ENCODE measurements at regions not wholly inside any gene's neighbourhood (a gene's known extent, or its start where the extent isn't known, plus 50 kb on each side); places are given as distances from the start of the nearest gene placed in this dataset.

- Mint-ChIP-seq H3K36me3 (ENCODE audit: low read depth) (no peaks in the 10 kb centered on the region), H3K4me1 (ENCODE audit: low read depth) (peaks cover 24% of the 10 kb centered on the region), H3K9me3 (no peaks in the 10 kb centered on the region), H3K27ac (no peak overlapping the region), H3K4me3 (no peak overlapping the region), H3K27me3 (no peaks in the 10 kb centered on the region)
- intact Hi-C loops (cut with micrococcal nuclease): no loop called here
Observed at GRCh38 chr7:96838481-96838880, 128.8 kb upstream of the SEM1 start.

GRCh38 chr7:96855139-96855538, 145.5 kb upstream of the SEM1 start:
- Mint-ChIP-seq H3K27me3 (no peaks in the 10 kb centered on the region), H3K4me3 (no peak overlapping the region), H3K27ac (no peak overlapping the region), H3K4me1 (ENCODE audit: low read depth) (no peaks in the 10 kb centered on the region), H3K36me3 (ENCODE audit: low read depth) (no peaks in the 10 kb centered on the region), H3K9me3 (peaks cover 13% of the 10 kb centered on the region)
- intact Hi-C loops (cut with micrococcal nuclease): no loop called here

DNA sequence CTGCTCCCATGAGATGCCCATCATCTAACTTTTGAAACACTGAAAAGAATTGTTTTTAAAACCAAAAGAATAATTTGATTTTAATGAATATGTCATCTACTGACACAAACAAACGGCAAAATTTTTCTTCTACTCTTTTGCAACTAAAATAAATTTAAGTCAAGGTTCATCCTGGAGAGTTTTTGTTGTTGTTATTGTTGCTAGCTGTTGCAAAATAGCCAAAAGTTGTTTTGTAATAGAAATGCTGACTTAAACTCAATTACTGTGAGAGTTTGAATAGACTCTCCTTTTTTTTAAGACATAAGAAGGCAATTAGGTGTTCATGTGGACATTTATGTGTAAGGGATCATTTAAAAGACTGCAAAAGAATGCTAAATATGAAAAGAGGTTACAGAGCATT, 146.0 kb upstream of the SEM1 start:
- Mint-ChIP-seq H3K27me3 (no peaks in the 10 kb centered on the region), H3K36me3 (ENCODE audit: low read depth) (no peaks in the 10 kb centered on the region), H3K4me1 (ENCODE audit: low read depth) (no peaks in the 10 kb centered on the region), H3K9me3 (peaks cover 18% of the 10 kb centered on the region), H3K27ac (no peak overlapping the region), H3K4me3 (no peak overlapping the region)
- intact Hi-C loops (cut with micrococcal nuclease): no loop called here

- no peaks in the 10 kb centered on the region for H3K36me3 Mint-ChIP-seq (ENCODE audit: low read depth)
- intact Hi-C loops (cut with micrococcal nuclease): no loop called here
- H3K9me3 Mint-ChIP-seq: no peaks in the 10 kb centered on the region
- H3K4me1 Mint-ChIP-seq (ENCODE audit: low read depth): no peaks in the 10 kb centered on the region
- H3K4me3 Mint-ChIP-seq: no peak overlapping the region
- H3K27me3 Mint-ChIP-seq: no peaks in the 10 kb centered on the region
- no peak overlapping the region for H3K27ac Mint-ChIP-seq
Observed at GRCh38 chr7:96869538-96869937, 135.8 kb upstream of the DLX6 start.

- intact Hi-C loops (cut with micrococcal nuclease): no loop called here
- Mint-ChIP-seq H3K27ac (no peak overlapping the region), H3K4me1 (ENCODE audit: low read depth) (no peaks in the 10 kb centered on the region), H3K9me3 (no peaks in the 10 kb centered on the region), H3K4me3 (no peak overlapping the region), H3K27me3 (no peaks in the 10 kb centered on the region), H3K36me3 (ENCODE audit: low read depth) (no peaks in the 10 kb centered on the region)
Observed at GRCh38 chr7:96870185-96870584, 135.2 kb upstream of the DLX6 start.

DNA sequence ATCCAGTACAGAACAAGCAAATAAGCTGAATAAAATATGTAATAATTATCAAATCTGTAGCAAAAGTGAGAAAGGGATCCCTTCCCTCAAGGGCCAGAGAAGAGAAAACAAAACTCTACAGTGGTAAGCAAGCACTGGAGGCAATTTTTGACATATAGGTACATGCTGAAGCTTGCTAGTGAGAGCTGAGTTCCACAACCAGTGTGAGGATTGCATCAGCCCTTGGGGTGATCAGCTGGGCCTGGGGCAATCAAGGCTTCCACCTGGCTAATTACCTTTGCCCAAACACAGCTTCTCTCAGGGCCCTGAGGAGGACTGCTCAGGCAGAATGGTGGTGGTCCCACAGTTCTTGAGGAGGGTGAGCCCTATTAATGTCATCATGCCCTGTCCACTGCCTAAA, 134.4 kb upstream of the DLX6 start:
- Mint-ChIP-seq H3K27me3 (no peaks in the 10 kb centered on the region), H3K4me3 (no peak overlapping the region), H3K36me3 (ENCODE audit: low read depth) (no peaks in the 10 kb centered on the region), H3K9me3 (no peaks in the 10 kb centered on the region), H3K4me1 (ENCODE audit: low read depth) (no peaks in the 10 kb centered on the region), H3K27ac (no peak overlapping the region)
- intact Hi-C loops (cut with micrococcal nuclease): no loop called here

DNA sequence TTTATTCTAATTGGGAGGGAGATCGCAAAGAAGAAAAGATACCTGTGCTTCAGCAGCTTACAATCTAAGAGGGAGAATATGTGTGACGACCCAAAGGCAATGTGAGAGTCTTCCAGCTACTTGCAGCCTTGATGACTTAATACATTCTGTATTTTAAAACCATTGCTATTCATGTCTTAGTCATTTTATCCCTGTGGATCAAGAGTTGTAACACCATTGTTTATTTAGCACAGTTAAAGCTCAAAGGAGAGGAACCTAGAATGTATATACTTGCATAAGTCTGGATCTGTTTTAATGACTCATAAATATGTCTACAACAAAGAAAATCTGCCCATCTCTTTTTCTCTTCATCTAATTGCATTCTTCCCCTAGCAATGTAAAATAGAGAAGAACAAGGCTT, 117.9 kb upstream of the DLX6 start:
- Mint-ChIP-seq H3K27ac (no peak overlapping the region), H3K4me3 (no peak overlapping the region), H3K4me1 (ENCODE audit: low read depth) (no peaks in the 10 kb centered on the region), H3K9me3 (peaks cover 8% of the 10 kb centered on the region), H3K27me3 (no peaks in the 10 kb centered on the region), H3K36me3 (ENCODE audit: low read depth) (no peaks in the 10 kb centered on the region)
- intact Hi-C loops (cut with micrococcal nuclease): no loop called here

DNA sequence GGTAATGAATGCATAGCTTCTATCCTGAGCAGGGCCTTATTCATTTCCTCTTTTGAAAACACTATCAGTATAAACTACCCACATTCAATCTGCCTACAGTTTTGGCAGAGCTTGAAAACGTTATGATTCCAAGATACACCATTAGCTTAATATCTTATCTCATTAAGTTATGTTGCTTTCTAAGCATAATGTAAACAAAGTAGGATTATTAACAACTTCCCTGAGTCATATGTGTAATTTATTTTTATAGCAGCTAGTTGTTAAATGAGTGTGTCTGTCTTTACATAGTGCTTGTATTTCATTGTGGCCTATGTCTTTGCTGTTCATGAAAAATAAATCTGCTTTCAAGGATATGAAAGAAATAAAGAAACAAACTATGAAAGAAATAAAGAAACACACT, 106.2 kb upstream of the DLX6 start:
- Mint-ChIP-seq H3K27ac (no peak overlapping the region), H3K4me3 (no peak overlapping the region), H3K27me3 (no peaks in the 10 kb centered on the region), H3K36me3 (ENCODE audit: low read depth) (no peaks in the 10 kb centered on the region), H3K4me1 (ENCODE audit: low read depth) (no peaks in the 10 kb centered on the region), H3K9me3 (no peaks in the 10 kb centered on the region)
- intact Hi-C loops (cut with micrococcal nuclease): no loop called here

GRCh38 chr7:96901822-96902445, 103.4 kb upstream of the DLX6 start:
- Mint-ChIP-seq H3K4me1 (ENCODE audit: low read depth) (no peaks in the 10 kb centered on the region), H3K27ac (no peak overlapping the region), H3K9me3 (no peaks in the 10 kb centered on the region), H3K4me3 (no peak overlapping the region), H3K27me3 (no peaks in the 10 kb centered on the region), H3K36me3 (ENCODE audit: low read depth) (no peaks in the 10 kb centered on the region)
- intact Hi-C loops (cut with micrococcal nuclease): no loop called here

DNA sequence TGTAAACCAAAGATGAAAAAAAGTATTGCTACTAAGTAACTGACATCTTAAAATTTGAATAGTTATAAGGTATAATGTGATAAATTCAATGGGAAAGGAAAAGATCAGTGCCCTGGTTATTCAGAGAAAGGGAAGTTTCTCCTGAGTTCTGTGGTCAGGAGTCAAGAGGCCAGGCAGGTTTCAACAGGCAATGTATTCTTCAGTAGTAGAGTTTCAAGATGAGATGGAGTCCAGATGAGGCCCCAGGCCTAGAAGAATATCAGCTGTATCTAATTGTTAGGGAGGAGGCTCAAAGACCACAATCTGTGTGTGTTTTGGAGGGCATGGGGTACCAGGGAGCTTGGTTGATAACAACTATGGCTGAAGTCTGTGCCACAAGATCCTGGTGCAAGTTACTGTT, 101.4 kb upstream of the DLX6 start:
- Mint-ChIP-seq H3K9me3 (no peaks in the 10 kb centered on the region), H3K36me3 (ENCODE audit: low read depth) (no peaks in the 10 kb centered on the region), H3K4me3 (no peak overlapping the region), H3K27me3 (no peaks in the 10 kb centered on the region), H3K27ac (no peak overlapping the region), H3K4me1 (ENCODE audit: low read depth) (no peaks in the 10 kb centered on the region)
- intact Hi-C loops (cut with micrococcal nuclease): no loop called here

GRCh38 chr7:96910486-96910885, 94.9 kb upstream of the DLX6 start:
- Mint-ChIP-seq H3K27ac (no peak overlapping the region), H3K4me1 (ENCODE audit: low read depth) (no peaks in the 10 kb centered on the region), H3K27me3 (no peaks in the 10 kb centered on the region), H3K36me3 (ENCODE audit: low read depth) (no peaks in the 10 kb centered on the region), H3K4me3 (no peak overlapping the region), H3K9me3 (peaks cover 9% of the 10 kb centered on the region)
- intact Hi-C loops (cut with micrococcal nuclease): no loop called here

DNA sequence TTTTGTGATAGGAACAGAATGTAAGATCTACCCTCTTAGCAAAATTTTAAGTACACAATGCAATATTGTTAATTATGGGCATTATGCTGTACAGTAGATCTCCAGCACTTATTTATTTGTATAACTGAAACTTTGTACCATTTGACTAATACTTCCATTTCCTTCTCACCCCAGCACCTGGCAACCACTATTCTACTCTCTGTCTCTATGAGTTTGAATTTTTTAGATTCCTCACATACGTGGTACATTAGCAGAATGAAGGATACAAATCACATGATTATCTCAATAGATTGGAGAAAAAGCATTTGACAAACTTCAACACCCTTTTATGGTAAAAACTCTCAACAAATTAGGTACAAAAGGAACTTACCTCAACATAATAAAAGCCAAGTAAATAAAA, 90.3 kb upstream of the DLX6 start:
- H3K36me3 Mint-ChIP-seq (ENCODE audit: low read depth): no peaks in the 10 kb centered on the region
- H3K27me3 Mint-ChIP-seq: no peaks in the 10 kb centered on the region
- peaks cover 11% of the 10 kb centered on the region for H3K9me3 Mint-ChIP-seq
- no peaks in the 10 kb centered on the region for H3K4me1 Mint-ChIP-seq (ENCODE audit: low read depth)
- no peak overlapping the region for H3K27ac Mint-ChIP-seq
- intact Hi-C loops (cut with micrococcal nuclease): no loop called here
- H3K4me3 Mint-ChIP-seq: no peak overlapping the region

GRCh38 chr7:96920064-96920463, 85.3 kb upstream of the DLX6 start:
- intact Hi-C loops (cut with micrococcal nuclease): no loop called here
- no peaks in the 10 kb centered on the region for H3K36me3 Mint-ChIP-seq (ENCODE audit: low read depth)
- no peaks in the 10 kb centered on the region for H3K27me3 Mint-ChIP-seq
- no peak overlapping the region for H3K27ac Mint-ChIP-seq
- H3K4me1 Mint-ChIP-seq (ENCODE audit: low read depth): no peaks in the 10 kb centered on the region
- H3K9me3 Mint-ChIP-seq: peaks cover 9% of the 10 kb centered on the region
- H3K4me3 Mint-ChIP-seq: no peak overlapping the region

DNA sequence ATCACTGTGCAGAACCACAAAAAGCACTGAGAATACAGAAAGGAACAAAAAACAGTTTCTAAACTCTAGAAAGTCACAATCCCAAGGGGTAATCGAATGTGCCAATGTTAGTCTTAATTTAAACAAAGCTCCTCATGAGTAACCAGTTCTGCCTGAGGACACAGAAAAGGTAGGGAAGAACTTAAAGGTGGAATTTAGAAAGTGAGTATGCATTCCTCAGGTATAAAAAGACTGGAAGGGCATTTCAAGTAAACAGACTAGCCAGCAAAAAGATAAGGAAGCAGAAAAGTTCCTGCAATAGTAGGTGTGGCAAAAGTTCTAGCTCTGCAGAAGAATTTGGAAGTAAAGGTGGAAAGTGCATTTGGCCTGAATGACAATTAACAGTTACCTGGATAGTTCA, 84.6 kb upstream of the DLX6 start:
- Mint-ChIP-seq H3K36me3 (ENCODE audit: low read depth) (no peaks in the 10 kb centered on the region), H3K27me3 (no peaks in the 10 kb centered on the region), H3K27ac (no peak overlapping the region), H3K9me3 (peaks cover 9% of the 10 kb centered on the region), H3K4me1 (ENCODE audit: low read depth) (no peaks in the 10 kb centered on the region), H3K4me3 (no peak overlapping the region)
- intact Hi-C loops (cut with micrococcal nuclease): no loop called here

- no peak overlapping the region for H3K4me3 Mint-ChIP-seq
- no peaks in the 10 kb centered on the region for H3K36me3 Mint-ChIP-seq (ENCODE audit: low read depth)
- peaks cover 9% of the 10 kb centered on the region for H3K9me3 Mint-ChIP-seq
- intact Hi-C loops (cut with micrococcal nuclease): no loop called here
- H3K27me3 Mint-ChIP-seq: no peaks in the 10 kb centered on the region
- no peak overlapping the region for H3K27ac Mint-ChIP-seq
- H3K4me1 Mint-ChIP-seq (ENCODE audit: low read depth): no peaks in the 10 kb centered on the region
Observed at GRCh38 chr7:96921231-96921630, 84.1 kb upstream of the DLX6 start.
